ENCODE measurements at regions not wholly inside any gene's neighbourhood (a gene's known extent, or its start where the extent isn't known, plus 50 kb on each side); places are given as distances from the start of the nearest gene placed in this dataset.

DNA sequence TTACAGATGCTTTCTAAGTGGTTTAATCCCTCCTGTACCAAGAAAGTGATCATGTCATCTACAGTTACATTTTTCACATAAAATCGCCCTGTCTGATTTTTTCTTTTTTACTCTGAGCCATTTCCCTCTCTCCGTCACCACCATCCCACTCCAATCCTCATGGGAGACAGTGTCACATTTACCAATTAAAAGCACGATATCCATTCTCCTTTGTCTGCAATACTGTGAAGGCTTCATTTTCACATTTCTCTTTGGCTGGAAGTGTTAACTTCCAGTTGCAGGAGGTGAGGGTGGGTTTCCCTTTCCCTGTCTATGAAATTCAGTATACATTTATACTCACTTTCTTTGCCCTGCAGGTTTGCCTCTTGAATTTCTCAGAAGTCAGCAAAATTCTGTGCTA is 372.7 kb upstream of the CNR1 start:
- TF ChIP-seq, protein P1, sequence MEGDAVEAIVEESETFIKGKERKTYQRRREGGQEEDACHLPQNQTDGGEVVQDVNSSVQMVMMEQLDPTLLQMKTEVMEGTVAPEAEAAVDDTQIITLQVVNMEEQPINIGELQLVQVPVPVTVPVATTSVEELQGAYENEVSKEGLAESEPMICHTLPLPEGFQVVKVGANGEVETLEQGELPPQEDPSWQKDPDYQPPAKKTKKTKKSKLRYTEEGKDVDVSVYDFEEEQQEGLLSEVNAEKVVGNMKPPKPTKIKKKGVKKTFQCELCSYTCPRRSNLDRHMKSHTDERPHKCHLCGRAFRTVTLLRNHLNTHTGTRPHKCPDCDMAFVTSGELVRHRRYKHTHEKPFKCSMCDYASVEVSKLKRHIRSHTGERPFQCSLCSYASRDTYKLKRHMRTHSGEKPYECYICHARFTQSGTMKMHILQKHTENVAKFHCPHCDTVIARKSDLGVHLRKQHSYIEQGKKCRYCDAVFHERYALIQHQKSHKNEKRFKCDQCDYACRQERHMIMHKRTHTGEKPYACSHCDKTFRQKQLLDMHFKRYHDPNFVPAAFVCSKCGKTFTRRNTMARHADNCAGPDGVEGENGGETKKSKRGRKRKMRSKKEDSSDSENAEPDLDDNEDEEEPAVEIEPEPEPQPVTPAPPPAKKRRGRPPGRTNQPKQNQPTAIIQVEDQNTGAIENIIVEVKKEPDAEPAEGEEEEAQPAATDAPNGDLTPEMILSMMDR (IDR thresholded peaks at IDR 0.05; ENCODE audit: insufficient read depth, low read depth, low read length, missing control alignments), result no peak
- no peak overlapping the region for H3K4me3 ChIP-seq (ENCODE audit: low read length)
- DNase-seq (ENCODE audit: low read depth), result no peak

DNA sequence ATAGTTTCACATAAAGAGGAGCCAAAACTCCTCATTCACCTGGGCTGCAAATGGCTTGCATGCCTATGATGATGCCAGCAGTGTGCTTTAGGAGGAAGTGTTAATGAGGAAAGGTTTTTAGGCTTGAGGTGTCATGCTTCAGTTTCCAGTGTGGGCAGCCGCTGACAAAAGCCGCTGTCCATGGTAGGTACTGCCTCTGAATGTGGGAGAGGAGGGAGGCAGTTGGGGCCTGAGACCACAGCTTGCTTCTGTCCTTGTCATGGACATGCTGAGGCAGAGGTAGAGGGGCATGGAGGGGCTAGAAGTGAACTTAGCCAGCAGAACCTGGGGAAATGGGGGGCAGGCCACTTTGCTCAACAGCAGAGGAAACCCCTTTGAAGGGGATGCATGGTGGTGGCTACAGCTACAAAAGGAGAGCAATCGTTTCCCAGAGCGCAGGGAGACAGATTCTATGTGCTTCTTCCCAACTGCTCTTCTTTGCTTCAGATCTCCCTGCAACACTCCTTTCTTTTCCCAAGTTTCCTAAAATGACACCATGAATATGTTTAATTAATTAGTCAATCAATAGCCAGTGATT is 372.1 kb upstream of the CNR1 start:
- TF ChIP-seq, protein P1 (IDR thresholded peaks at IDR 0.05; ENCODE audit: insufficient read depth, low read depth, low read length, missing control alignments), result no peak
- no peak overlapping the region for H3K4me3 ChIP-seq (ENCODE audit: low read length)
- peak; percentile 24 for DNase-seq (ENCODE audit: low read depth)

DNA sequence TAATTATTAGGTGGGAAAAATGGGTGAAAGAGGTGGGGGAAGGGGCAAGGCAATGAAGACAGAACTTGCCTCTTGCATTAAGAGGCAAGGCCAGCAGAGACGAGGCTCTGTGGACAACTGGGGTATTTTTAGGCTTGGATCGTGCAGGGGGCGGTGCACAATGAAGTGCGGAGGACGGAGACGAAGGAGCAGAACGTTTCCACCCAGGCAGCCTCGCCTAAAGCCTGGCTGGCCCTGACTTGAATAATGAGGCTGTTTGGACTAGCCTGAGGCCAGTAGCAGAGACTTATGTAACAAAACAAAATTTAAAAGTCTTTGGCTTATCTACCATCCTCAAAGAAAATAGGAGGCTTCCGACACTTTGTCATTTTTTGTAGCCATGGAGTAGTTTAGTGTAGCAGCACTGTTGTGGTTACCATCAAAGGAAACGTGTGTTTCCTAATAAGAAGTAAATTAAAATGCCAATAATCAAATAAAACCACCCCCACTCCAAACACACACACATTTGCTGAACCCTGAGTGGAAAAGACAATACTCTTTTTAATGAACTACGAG is 370.0 kb upstream of the CNR1 start:
- TF ChIP-seq, protein P1 (IDR thresholded peaks at IDR 0.05; ENCODE audit: insufficient read depth, low read depth, low read length, missing control alignments), result no peak
- no peak overlapping the region for H3K4me3 ChIP-seq (ENCODE audit: low read length)

DNA sequence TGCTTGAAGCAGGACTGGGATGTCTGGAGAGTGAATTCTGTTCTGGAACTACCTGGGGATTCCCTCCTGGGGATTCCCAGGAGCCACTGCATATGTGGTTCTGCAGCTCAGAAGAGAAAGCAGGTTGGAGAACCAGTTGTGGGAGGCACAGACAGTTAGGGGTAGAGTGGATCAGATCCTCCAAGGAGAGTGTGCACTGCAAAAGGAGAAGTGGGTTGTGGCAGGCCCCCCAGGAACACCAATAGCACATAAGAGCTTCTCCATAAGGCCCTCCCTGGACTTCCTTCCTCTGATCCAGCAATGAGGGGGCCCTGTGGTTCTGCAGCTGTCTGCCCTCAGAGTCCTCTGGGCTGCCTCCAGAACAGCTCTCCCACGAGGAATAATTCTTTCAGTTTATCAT is 369.2 kb upstream of the CNR1 start:
- H3K4me3 ChIP-seq (ENCODE audit: low read length), result no peak overlapping the region
- no peak for DNase-seq (ENCODE audit: low read depth)
- TF ChIP-seq, protein P1 (IDR thresholded peaks at IDR 0.05; ENCODE audit: insufficient read depth, low read depth, low read length, missing control alignments), result no peak

More for the DNA sequence above, 370.0 kb upstream of the CNR1 start:
- no peak for DNase-seq (ENCODE audit: low read depth)

DNA sequence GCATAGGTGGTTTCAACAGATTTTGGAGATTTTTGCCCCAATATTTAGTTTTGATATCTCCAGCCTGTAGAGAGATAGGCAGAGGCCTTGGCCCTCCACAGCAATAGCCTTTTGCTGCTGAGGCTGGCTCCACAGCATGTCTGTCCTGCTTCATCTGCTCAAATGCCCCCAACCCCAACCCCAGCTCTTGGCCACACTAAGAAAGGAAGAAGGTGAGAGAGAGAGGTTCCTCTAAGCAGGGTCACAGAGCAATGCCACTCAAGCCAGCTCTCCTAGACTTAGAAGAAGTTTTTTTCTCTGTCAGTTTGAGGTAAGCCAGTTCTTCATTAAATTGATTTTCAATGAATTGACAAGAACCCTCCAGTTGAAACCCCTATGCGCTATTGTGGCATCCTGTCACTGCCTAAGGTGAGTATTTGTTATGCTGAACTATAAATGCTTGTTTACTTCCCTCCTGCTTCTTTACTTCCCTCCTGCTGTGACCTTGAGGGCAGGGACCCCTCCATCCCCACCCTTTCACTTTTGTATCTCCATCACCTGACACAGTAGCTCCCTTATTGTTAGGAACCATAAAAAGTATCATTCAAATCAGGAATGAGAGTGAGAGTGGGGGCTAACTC is 366.2 kb upstream of the CNR1 start:
- DNase-seq (ENCODE audit: low read depth), result no peak
- no peak overlapping the region for H3K4me3 ChIP-seq (ENCODE audit: low read length)
- TF ChIP-seq, protein P1 (IDR thresholded peaks at IDR 0.05; ENCODE audit: insufficient read depth, low read depth, low read length, missing control alignments), result no peak

DNA sequence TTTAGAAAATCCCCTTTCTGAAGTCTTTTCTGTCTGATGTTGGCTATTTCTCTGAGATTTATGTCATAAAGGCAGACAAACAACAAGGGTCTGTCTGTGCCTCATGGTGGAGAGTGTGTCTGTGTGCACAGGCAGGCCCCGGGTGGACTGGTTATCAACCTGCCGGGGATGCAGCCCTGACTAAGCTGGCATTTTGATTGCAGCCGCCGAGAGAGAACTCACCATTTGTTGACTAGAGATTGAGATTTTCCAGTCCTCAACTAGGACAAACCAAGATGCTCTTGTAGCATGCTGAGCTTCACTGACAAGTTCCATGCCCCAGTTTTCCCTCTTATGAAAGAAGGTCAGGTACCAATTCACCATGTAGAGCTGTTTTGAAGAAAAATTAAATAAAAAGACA is 363.6 kb upstream of the CNR1 start:
- no peak overlapping the region for H3K4me3 ChIP-seq (ENCODE audit: low read length)
- DNase-seq (ENCODE audit: low read depth), result no peak
- TF ChIP-seq, protein P1 (IDR thresholded peaks at IDR 0.05; ENCODE audit: insufficient read depth, low read depth, low read length, missing control alignments), result no peak

DNA sequence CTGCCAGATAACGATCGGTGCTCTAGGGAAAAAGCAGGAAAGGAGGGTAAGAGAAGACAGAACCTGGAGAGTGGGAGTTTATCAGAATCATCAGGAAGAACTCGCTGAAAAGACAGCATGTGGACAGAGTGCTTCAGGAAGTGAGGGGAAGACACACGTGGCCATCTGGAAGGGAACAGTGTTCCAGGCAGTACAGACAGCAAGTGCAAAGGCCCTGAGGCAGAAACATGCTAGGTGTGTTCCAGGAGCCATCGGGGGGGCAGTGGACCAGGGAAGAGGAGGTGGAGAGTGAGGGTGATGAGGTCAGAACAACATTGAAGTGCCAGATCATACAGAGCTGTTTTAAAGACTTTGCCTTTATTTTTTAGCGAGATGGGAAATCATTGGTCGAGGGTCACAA is 354.3 kb upstream of the CNR1 start:
- DNase-seq (ENCODE audit: low read depth), result no peak
- H3K4me3 ChIP-seq (ENCODE audit: low read length), result no peak overlapping the region
- TF ChIP-seq, protein P1 (IDR thresholded peaks at IDR 0.05; ENCODE audit: insufficient read depth, low read depth, low read length, missing control alignments), result no peak
